ENCODE measurements at regions not wholly inside any gene's neighbourhood (a gene's known extent, or its start where the extent isn't known, plus 50 kb on each side); places are given as distances from the start of the nearest gene placed in this dataset.

- Histone ChIP-seq H3K9me3 (no peaks in the 10 kb centered on the region), H3K4me1 (ENCODE audit: control insufficient read depth in 1 of 2, low read depth in 2 of 2) (peaks cover 24 to 33% of the 10 kb centered on the region in 2 donors), H3K27me3 (replicated peaks; ENCODE audit: insufficient read depth) (no peaks in the 10 kb centered on the region), H3K4me3 (no peak overlapping the region), H3K36me3 (no peaks in the 10 kb centered on the region), H3K27ac (no peak overlapping the region)
- DNase-seq (ENCODE audit: low spot score) (no peak), ATAC-seq (ENCODE audit: insufficient number of reproducible peaks, low FRiP score, low read depth) (no peak)
- TF ChIP-seq, protein P1, sequence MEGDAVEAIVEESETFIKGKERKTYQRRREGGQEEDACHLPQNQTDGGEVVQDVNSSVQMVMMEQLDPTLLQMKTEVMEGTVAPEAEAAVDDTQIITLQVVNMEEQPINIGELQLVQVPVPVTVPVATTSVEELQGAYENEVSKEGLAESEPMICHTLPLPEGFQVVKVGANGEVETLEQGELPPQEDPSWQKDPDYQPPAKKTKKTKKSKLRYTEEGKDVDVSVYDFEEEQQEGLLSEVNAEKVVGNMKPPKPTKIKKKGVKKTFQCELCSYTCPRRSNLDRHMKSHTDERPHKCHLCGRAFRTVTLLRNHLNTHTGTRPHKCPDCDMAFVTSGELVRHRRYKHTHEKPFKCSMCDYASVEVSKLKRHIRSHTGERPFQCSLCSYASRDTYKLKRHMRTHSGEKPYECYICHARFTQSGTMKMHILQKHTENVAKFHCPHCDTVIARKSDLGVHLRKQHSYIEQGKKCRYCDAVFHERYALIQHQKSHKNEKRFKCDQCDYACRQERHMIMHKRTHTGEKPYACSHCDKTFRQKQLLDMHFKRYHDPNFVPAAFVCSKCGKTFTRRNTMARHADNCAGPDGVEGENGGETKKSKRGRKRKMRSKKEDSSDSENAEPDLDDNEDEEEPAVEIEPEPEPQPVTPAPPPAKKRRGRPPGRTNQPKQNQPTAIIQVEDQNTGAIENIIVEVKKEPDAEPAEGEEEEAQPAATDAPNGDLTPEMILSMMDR (IDR thresholded peaks at IDR 0.05) = no peak
These were observed 162.5 kb downstream of the SLC38A4 start for GRCh38 chr12:46663318-46663717.

DNA sequence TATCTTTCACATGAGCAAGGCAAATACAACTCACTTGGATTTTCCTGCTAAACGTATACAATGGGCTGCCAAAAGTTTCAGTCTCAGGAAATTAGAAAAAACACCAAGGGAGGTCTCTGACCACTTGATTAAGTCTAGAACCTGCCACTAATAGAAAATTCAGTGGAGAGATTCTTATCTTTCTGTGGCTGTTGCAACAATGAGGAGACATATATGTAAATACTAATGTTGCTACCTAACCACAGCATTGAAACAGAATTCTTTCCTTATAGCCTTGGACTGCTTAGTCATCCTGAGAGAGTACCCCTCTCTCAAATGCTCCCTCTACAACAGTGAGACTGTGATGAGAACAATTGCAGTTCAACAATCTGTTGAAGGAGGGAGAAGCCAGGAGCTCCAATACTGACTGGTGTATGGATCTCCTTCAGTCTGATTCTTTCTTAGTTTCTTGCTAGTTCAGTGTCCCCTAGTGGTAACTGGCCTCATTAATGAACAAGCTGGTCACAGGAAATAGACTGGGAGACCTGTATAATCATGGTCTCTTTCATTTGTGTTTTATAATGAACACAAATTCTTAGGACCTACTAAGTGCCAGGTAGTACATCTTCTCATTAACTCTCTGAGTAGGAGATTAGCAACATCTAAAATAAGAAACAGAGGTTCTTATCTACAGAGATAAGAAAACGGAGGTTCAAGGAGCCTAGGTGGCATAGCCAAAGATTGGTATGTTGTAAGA lies 164.5 kb downstream of the SLC38A4 start:
- TF ChIP-seq, protein P1 (IDR thresholded peaks at IDR 0.05) = peak; percentile 81
- ATAC-seq (ENCODE audit: insufficient number of reproducible peaks, low FRiP score, low read depth) (peak; percentile 60), DNase-seq (ENCODE audit: low spot score) (no peak)
- Histone ChIP-seq H3K36me3 (no peaks in the 10 kb centered on the region), H3K4me3 (peak overlapping the region; percentile 60), H3K27me3 (replicated peaks; ENCODE audit: insufficient read depth) (no peaks in the 10 kb centered on the region), H3K27ac (peak overlapping the region; percentile 71 to 79), H3K9me3 (no peaks in the 10 kb centered on the region), H3K4me1 (ENCODE audit: control insufficient read depth in 1 of 2, low read depth in 2 of 2) (peaks cover 43 to 53% of the 10 kb centered on the region in 2 donors)

GRCh38 chr12:46660719-46661109 lies 165.1 kb downstream of the SLC38A4 start:
- TF ChIP-seq, protein P1 (IDR thresholded peaks at IDR 0.05) = no peak
- ATAC-seq (ENCODE audit: insufficient number of reproducible peaks, low FRiP score, low read depth) = no peak
- DNase-seq (ENCODE audit: low spot score) = no peak
- no peaks in the 10 kb centered on the region for H3K9me3 ChIP-seq
- peaks cover 43 to 56% of the 10 kb centered on the region in 2 donors for H3K4me1 ChIP-seq (ENCODE audit: control insufficient read depth in 1 of 2, low read depth in 2 of 2)
- peak overlapping the region; percentile 60 for H3K4me3 ChIP-seq
- H3K36me3 ChIP-seq = no peaks in the 10 kb centered on the region
- H3K27me3 ChIP-seq (replicated peaks; ENCODE audit: insufficient read depth) = no peaks in the 10 kb centered on the region
- H3K27ac ChIP-seq = peak overlapping the region; percentile 71 to 79

GRCh38 chr12:46660276-46660675 lies 165.5 kb downstream of the SLC38A4 start:
- ATAC-seq (ENCODE audit: insufficient number of reproducible peaks, low FRiP score, low read depth) = no peak
- Histone ChIP-seq H3K4me1 (ENCODE audit: control insufficient read depth in 1 of 2, low read depth in 2 of 2) (peaks cover 43 to 56% of the 10 kb centered on the region in 2 donors), H3K4me3 (peak overlapping the region; percentile 60), H3K9me3 (no peaks in the 10 kb centered on the region), H3K36me3 (no peaks in the 10 kb centered on the region), H3K27ac (peak overlapping the region; percentile 71 to 79), H3K27me3 (replicated peaks; ENCODE audit: insufficient read depth) (no peaks in the 10 kb centered on the region)
- TF ChIP-seq, protein P1 (IDR thresholded peaks at IDR 0.05) = no peak
- DNase-seq (ENCODE audit: low spot score) = no peak

GRCh38 chr12:46659824-46660223 lies 166.0 kb downstream of the SLC38A4 start:
- peaks cover 43 to 56% of the 10 kb centered on the region in 2 donors for H3K4me1 ChIP-seq (ENCODE audit: control insufficient read depth in 1 of 2, low read depth in 2 of 2)
- no peaks in the 10 kb centered on the region for H3K9me3 ChIP-seq
- ATAC-seq (ENCODE audit: insufficient number of reproducible peaks, low FRiP score, low read depth) (no peak), DNase-seq (ENCODE audit: low spot score) (no peak)
- no peaks in the 10 kb centered on the region for H3K36me3 ChIP-seq
- TF ChIP-seq, protein P1 (IDR thresholded peaks at IDR 0.05) = no peak
- H3K27ac ChIP-seq = peak overlapping the region; percentile 71 to 79
- peak overlapping the region; percentile 60 for H3K4me3 ChIP-seq
- no peaks in the 10 kb centered on the region for H3K27me3 ChIP-seq (replicated peaks; ENCODE audit: insufficient read depth)
